SJCRH30 (cell line): ENCODE measurements at regions not wholly inside any gene's neighbourhood (a gene's known extent, or its start where the extent isn't known, plus 50 kb on each side); places are given as distances from the start of the nearest gene placed in this dataset.

Experiments used
- DNase-seq, 2 experiments: peaks; one replicate each; pipeline ENCODE4 v3.0.0-alpha.2; 2015 to 2020
- H3K27ac ChIP-seq: fragments of 250-450 bp; sonication (Bioruptor Pico); 2 replicates; pipeline ENCODE4 v1.5.1; 2020; ENCODE audit warnings: mild to moderate bottlenecking, moderate library complexity
- H3K27me3 ChIP-seq: fragments of 250-450 bp; sonication (Bioruptor Pico); 2 replicates; pipeline ENCODE4 v1.5.1; 2020; ENCODE audit warnings: mild to moderate bottlenecking, moderate library complexity
- H3K36me3 ChIP-seq: fragments of 250-450 bp; sonication (Bioruptor Pico); 2 replicates; pipeline ENCODE4 v1.5.1; 2020; ENCODE audit warnings: mild to moderate bottlenecking, moderate library complexity
- H3K4me1 ChIP-seq: fragments of 250-450 bp; sonication (Bioruptor Pico); 2 replicates; pipeline ENCODE4 v1.5.1; 2020; ENCODE audit warnings: mild to moderate bottlenecking, moderate library complexity
- H3K4me3 ChIP-seq: fragments of 250-450 bp; sonication (Bioruptor Pico); 2 replicates; pipeline ENCODE4 v1.5.1; 2020; ENCODE audit warnings: mild to moderate bottlenecking, moderate library complexity
- H3K9me3 ChIP-seq: fragments of 250-450 bp; sonication (Bioruptor Pico); replicated peaks from 2 replicates; pipeline ENCODE4 v1.5.1; 2020; ENCODE audit warnings: mild to moderate bottlenecking, moderate library complexity

GRCh38 chr5:155728857-155729683 lies 597.9 kb upstream of the SGCD start:
- Histone ChIP-seq H3K4me3 (no peak overlapping the region), H3K36me3 (no peaks in the 10 kb centered on the region), H3K9me3 (no peaks in the 10 kb centered on the region), H3K27me3 (no peaks in the 10 kb centered on the region), H3K4me1 (no peaks in the 10 kb centered on the region), H3K27ac (no peak overlapping the region)
- DNase-seq: no peak

- Histone ChIP-seq H3K36me3 (no peaks in the 10 kb centered on the region), H3K4me3 (no peak overlapping the region), H3K9me3 (no peaks in the 10 kb centered on the region), H3K27ac (no peak overlapping the region), H3K27me3 (no peaks in the 10 kb centered on the region), H3K4me1 (no peaks in the 10 kb centered on the region)
- DNase-seq: no peak
Measured at GRCh38 chr5:155729684-155730059, 597.3 kb upstream of the SGCD start.

GRCh38 chr5:155732587-155733376 lies 594.2 kb upstream of the SGCD start:
- no peak overlapping the region for H3K27ac ChIP-seq
- no peaks in the 10 kb centered on the region for H3K4me1 ChIP-seq
- H3K36me3 ChIP-seq: no peaks in the 10 kb centered on the region
- no peak overlapping the region for H3K4me3 ChIP-seq
- no peak for DNase-seq
- H3K27me3 ChIP-seq: no peaks in the 10 kb centered on the region
- H3K9me3 ChIP-seq: no peaks in the 10 kb centered on the region

GRCh38 chr5:155733935-155734334 lies 593.0 kb upstream of the SGCD start:
- H3K9me3 ChIP-seq: no peaks in the 10 kb centered on the region
- DNase-seq: no peak
- H3K27me3 ChIP-seq: no peaks in the 10 kb centered on the region
- no peak overlapping the region for H3K4me3 ChIP-seq
- no peaks in the 10 kb centered on the region for H3K4me1 ChIP-seq
- H3K36me3 ChIP-seq: no peaks in the 10 kb centered on the region
- no peak overlapping the region for H3K27ac ChIP-seq

- DNase-seq: no peak
- Histone ChIP-seq H3K27me3 (no peaks in the 10 kb centered on the region), H3K27ac (no peak overlapping the region), H3K36me3 (no peaks in the 10 kb centered on the region), H3K4me1 (no peaks in the 10 kb centered on the region), H3K4me3 (no peak overlapping the region), H3K9me3 (no peaks in the 10 kb centered on the region)
Measured at GRCh38 chr5:155735388-155735787, 591.6 kb upstream of the SGCD start.

GRCh38 chr5:155738616-155739015 lies 588.3 kb upstream of the SGCD start:
- H3K9me3 ChIP-seq: no peaks in the 10 kb centered on the region
- no peak overlapping the region for H3K27ac ChIP-seq
- H3K27me3 ChIP-seq: no peaks in the 10 kb centered on the region
- H3K4me1 ChIP-seq: no peaks in the 10 kb centered on the region
- no peak for DNase-seq
- no peak overlapping the region for H3K4me3 ChIP-seq
- no peaks in the 10 kb centered on the region for H3K36me3 ChIP-seq

GRCh38 chr5:155746367-155747038 lies 580.5 kb upstream of the SGCD start:
- H3K4me3 ChIP-seq: no peak overlapping the region
- no peaks in the 10 kb centered on the region for H3K36me3 ChIP-seq
- H3K27me3 ChIP-seq: no peaks in the 10 kb centered on the region
- no peaks in the 10 kb centered on the region for H3K4me1 ChIP-seq
- DNase-seq: no peak
- H3K27ac ChIP-seq: no peak overlapping the region
- no peaks in the 10 kb centered on the region for H3K9me3 ChIP-seq

- Histone ChIP-seq H3K4me1 (no peaks in the 10 kb centered on the region), H3K4me3 (no peak overlapping the region), H3K27me3 (no peaks in the 10 kb centered on the region), H3K9me3 (no peaks in the 10 kb centered on the region), H3K27ac (no peak overlapping the region), H3K36me3 (no peaks in the 10 kb centered on the region)
- DNase-seq: no peak
Measured at GRCh38 chr5:155750101-155750500, 576.9 kb upstream of the SGCD start.

GRCh38 chr5:155750571-155750970 lies 576.4 kb upstream of the SGCD start:
- Histone ChIP-seq H3K27ac (no peak overlapping the region), H3K36me3 (no peaks in the 10 kb centered on the region), H3K4me3 (no peak overlapping the region), H3K4me1 (no peaks in the 10 kb centered on the region), H3K27me3 (no peaks in the 10 kb centered on the region), H3K9me3 (no peaks in the 10 kb centered on the region)
- DNase-seq: peak in 1 of 2 experiments; percentile 11

- Histone ChIP-seq H3K27me3 (no peaks in the 10 kb centered on the region), H3K4me1 (no peaks in the 10 kb centered on the region), H3K4me3 (no peak overlapping the region), H3K27ac (no peak overlapping the region), H3K36me3 (no peaks in the 10 kb centered on the region), H3K9me3 (no peaks in the 10 kb centered on the region)
- no peak for DNase-seq
Measured at GRCh38 chr5:155753943-155754581, 572.9 kb upstream of the SGCD start.

GRCh38 chr5:155759252-155759651 lies 567.7 kb upstream of the SGCD start:
- Histone ChIP-seq H3K9me3 (no peaks in the 10 kb centered on the region; the same call in 1 of the 2 replicates), H3K27me3 (no peaks in the 10 kb centered on the region), H3K4me1 (no peaks in the 10 kb centered on the region), H3K4me3 (no peak overlapping the region), H3K36me3 (no peaks in the 10 kb centered on the region), H3K27ac (no peak overlapping the region)
- no peak for DNase-seq

- no peak overlapping the region for H3K4me3 ChIP-seq
- no peaks in the 10 kb centered on the region for H3K27me3 ChIP-seq
- no peak for DNase-seq
- no peaks in the 10 kb centered on the region for H3K36me3 ChIP-seq
- no peak overlapping the region for H3K27ac ChIP-seq
- H3K9me3 ChIP-seq: no peaks in the 10 kb centered on the region; the same call in 1 of the 2 replicates
- H3K4me1 ChIP-seq: no peaks in the 10 kb centered on the region
Measured at GRCh38 chr5:155759984-155760383, 567.0 kb upstream of the SGCD start.

GRCh38 chr5:155761502-155761901 lies 565.5 kb upstream of the SGCD start:
- no peaks in the 10 kb centered on the region; the same call in 1 of the 2 replicates for H3K9me3 ChIP-seq
- no peak for DNase-seq
- no peak overlapping the region for H3K4me3 ChIP-seq

GRCh38 chr5:155765715-155766114 lies 561.2 kb upstream of the SGCD start:
- H3K4me3 ChIP-seq: no peak overlapping the region
- H3K27me3 ChIP-seq: no peaks in the 10 kb centered on the region; the same call in 1 of the 2 replicates
- no peak overlapping the region for H3K27ac ChIP-seq
- H3K9me3 ChIP-seq: no peaks in the 10 kb centered on the region; the same call in 1 of the 2 replicates
- no peaks in the 10 kb centered on the region for H3K4me1 ChIP-seq
- no peak for DNase-seq
- no peaks in the 10 kb centered on the region for H3K36me3 ChIP-seq

More at GRCh38 chr5:155761502-155761901, 565.5 kb upstream of the SGCD start:
- no peak overlapping the region for H3K27ac ChIP-seq
- H3K4me1 ChIP-seq: no peaks in the 10 kb centered on the region
- H3K36me3 ChIP-seq: no peaks in the 10 kb centered on the region
- no peaks in the 10 kb centered on the region for H3K27me3 ChIP-seq
